T-cell (primary cell): ENCODE measurements at regions not wholly inside any gene's neighbourhood (a gene's known extent, or its start where the extent isn't known, plus 50 kb on each side); places are given as distances from the start of the nearest gene placed in this dataset.

Source experiments
- ATAC-seq, 4 experiments: fragments of 200-7000 bp in 3 of 4; fragments of 150-1000 bp in 1 of 4; cut with Tn5 transposase; replicated peaks in 1 of 4; 1 replicate in 3 of 4; 2 replicates in 1 of 4; pipeline ENCODE4 v1.10.0; 2021; ENCODE audit warnings: moderate library complexity in 3 of 4, mild to moderate bottlenecking in 2 of 4, moderate number of reproducible peaks in 1 of 4
- CTCF ChIA-PET, 2 donors: fragments of 300-600 bp; sonication (Branson Sonifier 250); formaldehyde crosslinking; loops; one replicate each; lab custom pipeline; 2022; ENCODE audit warnings: antibody characterized with exemption in 2 of 2; lab: Charles Lee
- POLR2A ChIA-PET, 2 donors: fragments of 300-600 bp; sonication (Branson Sonifier 250); formaldehyde crosslinking; loops; one replicate each; lab custom pipeline; 2022; ENCODE audit warnings: antibody characterized with exemption in 2 of 2; lab: Charles Lee
- DNase-seq, 35 experiments: peaks; one replicate each; pipeline versions ENCODE4 v3.0.0 to v3.0.0-alpha.2; 2013 to 2023
- H3K27ac ChIP-seq: one replicate; pipeline ENCODE4 v1.5.1; 2013; ENCODE audit warnings: low read length
- H3K27me3 ChIP-seq, 2 experiments: replicated peaks in 1 of 2; 1 replicate in 1 of 2; 2 replicates in 1 of 2; pipeline versions ENCODE4 v1.6.1 to v1.7.0; 2013; ENCODE audit warnings: low read length in 1 of 2, mixed read lengths in 1 of 2; ENCODE audit not compliant: control insufficient read depth in 2 of 2, insufficient read depth in 2 of 2; ENCODE audit errors: extremely low read depth in 1 of 2
- H3K36me3 ChIP-seq, 2 donors: 1 replicate in 1 of 2; 2 replicates in 1 of 2; pipeline versions ENCODE4 v1.6.1 to v1.7.0; 2013; ENCODE audit warnings: low read length in 1 of 2; ENCODE audit not compliant: control insufficient read depth in 2 of 2, insufficient read depth in 1 of 2; ENCODE audit errors: extremely low read depth in 1 of 2
- H3K4me1 ChIP-seq, 2 experiments: 1 replicate in 1 of 2; 2 replicates in 1 of 2; pipeline versions ENCODE4 v1.6.1 to v1.7.0; 2013; ENCODE audit warnings: low read length in 2 of 2, mixed read lengths in 1 of 2; ENCODE audit not compliant: insufficient read depth in 2 of 2, control insufficient read depth in 1 of 2; ENCODE audit errors: extremely low read depth in 1 of 2
- H3K4me3 ChIP-seq, 2 donors: 1 replicate in 1 of 2; 2 replicates in 1 of 2; pipeline versions ENCODE4 v1.5.1 to v1.7.0; 2013; ENCODE audit warnings: mild to moderate bottlenecking in 2 of 2, low read length in 1 of 2, moderate library complexity in 1 of 2; ENCODE audit not compliant: control insufficient read depth in 1 of 2; ENCODE audit errors: extremely low read depth in 1 of 2
- H3K9me3 ChIP-seq: 2 replicates; pipeline ENCODE4 v1.7.0; 2013
- H3K27ac Mint-ChIP-seq, 2 donors: one replicate each; pipeline ENCODE4 v1.8.0; 2020 to 2021; ENCODE audit warnings: mild to moderate bottlenecking in 2 of 2, mixed read lengths in 2 of 2
- H3K27me3 Mint-ChIP-seq, 2 donors: one replicate each; pipeline ENCODE4 v1.8.0; 2021 to 2022; ENCODE audit warnings: mixed read lengths in 2 of 2
- H3K36me3 Mint-ChIP-seq: one replicate; pipeline ENCODE4 v1.8.0; 2021; ENCODE audit warnings: mixed read lengths
- H3K4me1 Mint-ChIP-seq, 3 donors: one replicate each; pipeline ENCODE4 v1.8.0; 2020 to 2022; ENCODE audit warnings: mixed read lengths in 3 of 3, mild to moderate bottlenecking in 1 of 3
- H3K4me3 Mint-ChIP-seq, 3 donors: one replicate each; pipeline ENCODE4 v1.8.0; 2020 to 2022; ENCODE audit warnings: mild to moderate bottlenecking in 3 of 3, mixed read lengths in 3 of 3, moderate library complexity in 3 of 3
- H3K9me3 Mint-ChIP-seq, 3 donors: one replicate each; pipeline ENCODE4 v1.8.0; 2020 to 2022; ENCODE audit warnings: mixed read lengths in 3 of 3
- WGBS: methylation state at CpG from one replicate; pipeline ENCODE4 v1.1.5; 2013; ENCODE audit warnings: missing lambda C conversion rate; ENCODE audit not compliant: insufficient coverage; 5-methylcytosine and 5-hydroxymethylcytosine counted together

GRCh38 chr3:44023961-44024593 lies 217.6 kb upstream of the TOPAZ1 start:
- Histone ChIP-seq H3K4me1 (peaks cover 0 to 8% of the 10 kb centered on the region in 2 experiments), H3K4me3 (no peak overlapping the region), H3K36me3 (no peaks in the 10 kb centered on the region), H3K27me3 (peaks cover 15 to 34% of the 10 kb centered on the region in 2 experiments), H3K9me3 (no peaks in the 10 kb centered on the region), H3K27ac (no peak overlapping the region)
- ChIA-PET POLR2A (no interaction called here), CTCF (no interaction called here)
- Mint-ChIP-seq H3K27ac (no peak overlapping the region), H3K36me3 (no peaks in the 10 kb centered on the region), H3K4me3 (no peak overlapping the region), H3K27me3 (peaks cover 75 to 77% of the 10 kb centered on the region in 2 donors), H3K9me3 (no peaks in the 10 kb centered on the region), H3K4me1 (peaks cover 4 to 11% (median 10%) of the 10 kb centered on the region in 3 donors)
- DNase-seq, result no peak
- no peak for ATAC-seq
- WGBS, result no CpG with 5 or more reads among the region's 11 CpGs

GRCh38 chr3:44026220-44026865 lies 215.3 kb upstream of the TOPAZ1 start:
- no peaks in the 10 kb centered on the region for H3K9me3 Mint-ChIP-seq
- POLR2A ChIA-PET, result no interaction called here

DNA sequence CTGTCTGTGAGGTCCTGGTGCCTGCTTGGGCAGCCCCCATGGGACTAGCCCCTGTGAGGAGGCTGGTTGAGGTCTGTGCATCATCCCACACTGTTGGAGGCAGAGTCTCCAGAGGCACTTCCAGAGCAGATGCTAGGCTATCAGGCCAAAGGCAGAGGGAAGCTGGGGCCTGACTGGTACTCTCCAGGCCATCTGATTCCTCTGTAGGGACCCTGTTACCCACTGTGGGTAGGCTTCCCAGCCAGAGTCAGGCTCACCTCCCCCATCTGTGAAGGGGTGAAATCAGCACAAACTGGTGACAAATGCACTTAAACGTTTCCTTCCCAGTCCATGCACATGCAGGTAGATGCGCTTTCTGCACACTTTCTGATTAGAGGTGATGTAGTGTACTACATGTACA lies 212.6 kb upstream of the TOPAZ1 start:
- ChIA-PET POLR2A (no interaction called here), CTCF (no interaction called here)
- no peaks in the 10 kb centered on the region for H3K9me3 ChIP-seq
- ATAC-seq, result no peak
- H3K4me3 Mint-ChIP-seq, result no peak overlapping the region
- no peak overlapping the region for H3K27ac ChIP-seq
- no peak overlapping the region for H3K4me3 ChIP-seq
- no peak overlapping the region for H3K27ac Mint-ChIP-seq
- no peaks in the 10 kb centered on the region for H3K4me1 ChIP-seq
- no peaks in the 10 kb centered on the region for H3K36me3 ChIP-seq
- no peaks in the 10 kb centered on the region for H3K4me1 Mint-ChIP-seq
- H3K36me3 Mint-ChIP-seq, result no peaks in the 10 kb centered on the region
- no peak for DNase-seq
- H3K27me3 Mint-ChIP-seq, result peaks cover 44% of the 10 kb centered on the region in 2 donors
- peaks cover 4 to 28% of the 10 kb centered on the region in 2 experiments for H3K27me3 ChIP-seq
- no CpG with 5 or more reads among the region's 2 CpGs for WGBS
- no peaks in the 10 kb centered on the region for H3K9me3 Mint-ChIP-seq

More at GRCh38 chr3:44026220-44026865, 215.3 kb upstream of the TOPAZ1 start:
- Mint-ChIP-seq H3K27me3 (peaks cover 60% of the 10 kb centered on the region in 2 donors), H3K27ac (no peak overlapping the region), H3K36me3 (no peaks in the 10 kb centered on the region), H3K4me3 (no peak overlapping the region), H3K4me1 (peaks cover 4 to 8% (median 8%) of the 10 kb centered on the region in 3 donors)
- peaks cover 11 to 32% of the 10 kb centered on the region in 2 experiments for H3K27me3 ChIP-seq
- H3K4me3 ChIP-seq, result no peak overlapping the region
- WGBS, result 24% methylated on average over 3 of the region's 5 CpGs
- no peaks in the 10 kb centered on the region for H3K9me3 ChIP-seq
- DNase-seq, result no peak
- H3K27ac ChIP-seq, result no peak overlapping the region
- H3K4me1 ChIP-seq, result peaks cover 0 to 8% of the 10 kb centered on the region in 2 experiments
- no peak for ATAC-seq
- CTCF ChIA-PET, result no interaction called here
- no peaks in the 10 kb centered on the region for H3K36me3 ChIP-seq

DNA sequence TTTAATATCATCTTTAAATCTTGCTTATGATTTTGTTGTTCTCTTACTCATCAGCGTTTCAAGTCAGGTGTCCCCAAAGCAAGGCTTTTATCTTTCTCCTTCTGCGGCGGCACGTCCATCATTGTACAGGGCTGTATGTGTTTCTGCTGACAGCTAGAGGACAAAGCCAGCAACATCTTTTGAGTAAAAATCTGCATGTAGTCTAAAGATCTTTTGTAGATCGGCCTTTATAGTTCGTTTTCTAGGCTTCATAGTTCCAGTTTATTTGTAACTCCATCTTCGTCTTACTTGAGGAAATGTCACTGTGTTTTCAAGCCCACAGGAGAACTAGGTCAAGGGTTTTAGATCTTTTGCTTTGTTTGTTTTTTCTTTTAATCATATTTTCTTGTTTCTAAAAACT lies 211.4 kb upstream of the TOPAZ1 start:
- WGBS, result 77% methylated on average over 4 of the region's 7 CpGs
- peaks cover 35 to 39% of the 10 kb centered on the region in 2 donors for H3K27me3 Mint-ChIP-seq
- DNase-seq, result no peak
- Histone ChIP-seq H3K27me3 (peaks cover 0 to 29% of the 10 kb centered on the region in 2 experiments), H3K4me3 (no peak overlapping the region), H3K36me3 (no peaks in the 10 kb centered on the region), H3K9me3 (no peaks in the 10 kb centered on the region), H3K4me1 (no peaks in the 10 kb centered on the region), H3K27ac (no peak overlapping the region)
- no peak overlapping the region for H3K27ac Mint-ChIP-seq
- POLR2A ChIA-PET, result no interaction called here
- ATAC-seq, result no peak
- CTCF ChIA-PET, result interaction anchor here in 1 of 2 donors (0.6 kb wide), 1 partner anchor 526 kb away, joined by 3 read pairs; no protein-coding TSS in a partner anchor
- H3K9me3 Mint-ChIP-seq, result no peaks in the 10 kb centered on the region
- H3K36me3 Mint-ChIP-seq, result no peaks in the 10 kb centered on the region
- no peak overlapping the region for H3K4me3 Mint-ChIP-seq
- H3K4me1 Mint-ChIP-seq, result no peaks in the 10 kb centered on the region

DNA sequence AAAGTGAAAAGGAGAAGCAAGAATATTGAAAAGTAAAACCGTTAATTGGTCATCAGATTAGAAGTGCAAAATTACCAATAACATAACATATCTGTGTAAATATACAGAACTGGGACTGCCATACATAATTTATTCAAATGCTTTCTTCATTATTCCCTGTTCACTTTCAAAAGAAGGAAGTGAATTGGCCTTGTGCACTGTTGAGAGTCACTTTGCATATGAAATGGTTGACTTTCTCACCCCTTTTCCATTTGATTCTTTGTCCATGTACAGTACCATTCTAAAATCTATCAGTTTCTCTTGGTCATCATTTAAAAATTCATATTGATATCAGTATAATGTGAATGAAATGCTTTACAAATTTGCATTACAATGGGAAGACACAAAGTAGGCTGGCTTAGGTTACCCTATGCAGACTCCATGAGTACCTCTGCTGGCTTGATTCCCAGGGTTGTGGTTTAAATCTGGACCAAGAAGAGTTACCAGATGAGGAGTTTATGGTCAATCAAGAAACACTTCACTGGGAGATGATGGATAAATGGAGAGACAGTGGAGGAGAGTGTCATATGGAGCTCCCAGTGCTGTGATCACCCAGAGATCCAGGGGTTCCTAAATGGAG lies 210.9 kb upstream of the TOPAZ1 start:
- ATAC-seq, result no peak
- H3K4me1 Mint-ChIP-seq, result no peaks in the 10 kb centered on the region
- DNase-seq, result no peak

More for the DNA sequence above, 210.9 kb upstream of the TOPAZ1 start:
- no peaks in the 10 kb centered on the region for H3K4me1 ChIP-seq
- ChIA-PET POLR2A (no interaction called here), CTCF (interaction anchor here (0.6 to 1.0 kb wide), 2 partner anchors 28 to 527 kb away, joined by 3 read pairs; no protein-coding TSS in a partner anchor)
- H3K4me3 ChIP-seq, result no peak overlapping the region
- H3K27me3 Mint-ChIP-seq, result peaks cover 34 to 39% of the 10 kb centered on the region in 2 donors
- H3K36me3 ChIP-seq, result no peaks in the 10 kb centered on the region
- H3K4me3 Mint-ChIP-seq, result no peak overlapping the region
- H3K27ac Mint-ChIP-seq, result no peak overlapping the region
- no peaks in the 10 kb centered on the region for H3K9me3 Mint-ChIP-seq
- WGBS, result no CpG with 5 or more reads among the region's 1 CpG
- no peaks in the 10 kb centered on the region for H3K9me3 ChIP-seq
- H3K36me3 Mint-ChIP-seq, result no peaks in the 10 kb centered on the region
- no peak overlapping the region for H3K27ac ChIP-seq
- H3K27me3 ChIP-seq, result peaks cover 0 to 29% of the 10 kb centered on the region in 2 experiments
